ENCODE measurements at regions not wholly inside any gene's neighbourhood (a gene's known extent, or its start where the extent isn't known, plus 50 kb on each side); places are given as distances from the start of the nearest gene placed in this dataset.
A peak's percentile ranks its signal among the peaks of the same experiment; 100 is the strongest.

DNA sequence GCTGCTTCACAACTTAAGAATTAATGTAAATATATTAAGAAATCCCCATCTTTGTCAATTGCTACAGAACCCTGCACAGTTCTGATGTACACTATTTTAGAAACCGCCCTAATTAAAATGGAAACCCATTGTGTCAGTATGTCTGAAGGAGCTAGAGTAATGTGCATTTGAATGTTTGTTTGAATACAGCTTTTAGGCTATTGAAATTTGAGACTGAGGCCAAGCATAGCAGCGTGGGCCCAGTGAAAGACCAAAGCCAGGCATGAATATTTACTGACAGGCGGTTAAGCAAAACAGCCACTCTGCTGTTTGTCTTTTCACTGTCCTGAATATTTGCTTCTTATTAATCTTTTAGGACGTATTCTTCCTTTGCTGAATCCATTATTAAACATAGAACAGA is 252.3 kb downstream of the IZUMO3 start:
- intact Hi-C loops (cut with micrococcal nuclease): no loop called here
- Mint-ChIP-seq H3K36me3 (ENCODE audit: low read depth) (no peaks in the 10 kb centered on the region), H3K4me3 (no peak overlapping the region), H3K27me3 (no peaks in the 10 kb centered on the region), H3K27ac (no peak overlapping the region), H3K9me3 (peaks cover 24% of the 10 kb centered on the region), H3K4me1 (ENCODE audit: low read depth) (no peaks in the 10 kb centered on the region)
- ATAC-seq (no peak), DNase-seq (no peak)
- ChIA-PET POLR2A (no interaction called here), CTCF (no interaction called here)
- TF ChIP-seq, protein P1, sequence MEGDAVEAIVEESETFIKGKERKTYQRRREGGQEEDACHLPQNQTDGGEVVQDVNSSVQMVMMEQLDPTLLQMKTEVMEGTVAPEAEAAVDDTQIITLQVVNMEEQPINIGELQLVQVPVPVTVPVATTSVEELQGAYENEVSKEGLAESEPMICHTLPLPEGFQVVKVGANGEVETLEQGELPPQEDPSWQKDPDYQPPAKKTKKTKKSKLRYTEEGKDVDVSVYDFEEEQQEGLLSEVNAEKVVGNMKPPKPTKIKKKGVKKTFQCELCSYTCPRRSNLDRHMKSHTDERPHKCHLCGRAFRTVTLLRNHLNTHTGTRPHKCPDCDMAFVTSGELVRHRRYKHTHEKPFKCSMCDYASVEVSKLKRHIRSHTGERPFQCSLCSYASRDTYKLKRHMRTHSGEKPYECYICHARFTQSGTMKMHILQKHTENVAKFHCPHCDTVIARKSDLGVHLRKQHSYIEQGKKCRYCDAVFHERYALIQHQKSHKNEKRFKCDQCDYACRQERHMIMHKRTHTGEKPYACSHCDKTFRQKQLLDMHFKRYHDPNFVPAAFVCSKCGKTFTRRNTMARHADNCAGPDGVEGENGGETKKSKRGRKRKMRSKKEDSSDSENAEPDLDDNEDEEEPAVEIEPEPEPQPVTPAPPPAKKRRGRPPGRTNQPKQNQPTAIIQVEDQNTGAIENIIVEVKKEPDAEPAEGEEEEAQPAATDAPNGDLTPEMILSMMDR (IDR thresholded peaks at IDR 0.05): no peak

DNA sequence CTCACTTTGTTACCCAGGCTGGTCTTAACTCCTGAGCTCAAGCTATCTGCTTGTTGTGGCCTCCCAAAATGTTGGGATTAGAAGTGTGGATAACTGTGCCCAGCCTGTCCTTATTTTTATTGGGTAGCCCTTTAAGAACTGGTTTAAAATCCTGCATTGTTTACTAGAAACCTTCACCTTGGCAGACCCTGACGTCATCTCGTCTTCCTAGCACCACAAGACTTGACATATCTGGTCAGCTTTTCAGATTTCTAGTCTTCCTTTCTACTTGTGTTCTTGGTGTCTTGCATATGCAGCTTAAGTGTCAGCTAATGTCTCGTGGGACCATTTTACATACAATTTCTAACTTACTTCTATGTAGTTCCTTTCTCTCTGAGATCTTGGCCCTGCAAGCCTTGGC is 258.9 kb downstream of the IZUMO3 start:
- CTCF ChIA-PET: interaction anchor here (0.9 kb wide), 1 partner anchor 11 kb away, joined by 3 read pairs; no protein-coding TSS in a partner anchor
- Mint-ChIP-seq H3K36me3 (ENCODE audit: low read depth) (no peaks in the 10 kb centered on the region), H3K27ac (no peak overlapping the region), H3K27me3 (no peaks in the 10 kb centered on the region), H3K9me3 (peaks cover 18% of the 10 kb centered on the region), H3K4me1 (ENCODE audit: low read depth) (no peaks in the 10 kb centered on the region), H3K4me3 (no peak overlapping the region)
- intact Hi-C loops (cut with micrococcal nuclease): no loop called here
- POLR2A ChIA-PET: no interaction called here
- DNase-seq (no peak), ATAC-seq (no peak)
- TF ChIP-seq, protein P1 (IDR thresholded peaks at IDR 0.05): no peak

DNA sequence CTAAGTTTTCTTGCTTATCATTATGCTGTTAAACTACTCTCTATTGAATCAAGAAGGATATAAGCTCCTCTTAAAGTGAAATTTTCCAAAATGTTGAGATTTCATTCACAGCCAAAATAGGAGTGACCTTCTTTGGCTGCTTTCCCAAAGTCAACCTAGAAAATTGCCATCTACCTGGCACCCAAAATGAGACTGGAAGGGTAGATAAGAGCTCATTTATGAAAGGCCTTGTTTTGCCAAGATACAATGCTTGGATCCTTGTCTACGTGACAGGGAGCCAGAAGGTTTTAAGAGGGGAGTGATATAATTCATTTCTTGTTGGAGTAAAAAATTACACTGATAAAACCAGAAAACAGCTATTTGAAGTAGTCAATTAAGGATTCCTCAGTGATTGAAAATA is 287.1 kb downstream of the IZUMO3 start:
- intact Hi-C loops (cut with micrococcal nuclease): no loop called here
- Mint-ChIP-seq H3K27ac (no peak overlapping the region), H3K4me1 (ENCODE audit: low read depth) (no peaks in the 10 kb centered on the region), H3K4me3 (no peak overlapping the region), H3K27me3 (no peaks in the 10 kb centered on the region), H3K36me3 (ENCODE audit: low read depth) (no peaks in the 10 kb centered on the region), H3K9me3 (peaks cover 16% of the 10 kb centered on the region)
- ATAC-seq: no peak
- POLR2A ChIA-PET: no interaction called here
- TF ChIP-seq, protein P1 (IDR thresholded peaks at IDR 0.05): no peak
- CTCF ChIA-PET: no interaction called here
- no peak for DNase-seq

GRCh38 chr9:24257726-24258125 is 288.0 kb downstream of the IZUMO3 start:
- intact Hi-C loops (cut with micrococcal nuclease): no loop called here
- ATAC-seq (no peak), DNase-seq (no peak)
- CTCF ChIA-PET: no interaction called here
- H3K4me3 Mint-ChIP-seq: no peak overlapping the region
- no peaks in the 10 kb centered on the region for H3K36me3 Mint-ChIP-seq (ENCODE audit: low read depth)
- H3K27me3 Mint-ChIP-seq: no peaks in the 10 kb centered on the region
- POLR2A ChIA-PET: no interaction called here
- H3K27ac Mint-ChIP-seq: no peak overlapping the region
- H3K9me3 Mint-ChIP-seq: peaks cover 23% of the 10 kb centered on the region
- no peaks in the 10 kb centered on the region for H3K4me1 Mint-ChIP-seq (ENCODE audit: low read depth)
- TF ChIP-seq, protein P1 (IDR thresholded peaks at IDR 0.05): no peak

- no peak overlapping the region for H3K4me3 Mint-ChIP-seq
- no peaks in the 10 kb centered on the region for H3K36me3 Mint-ChIP-seq (ENCODE audit: low read depth)
- intact Hi-C loops (cut with micrococcal nuclease): no loop called here
- TF ChIP-seq, protein P1 (IDR thresholded peaks at IDR 0.05): peak; percentile 45
- H3K4me1 Mint-ChIP-seq (ENCODE audit: low read depth): no peaks in the 10 kb centered on the region
- H3K27me3 Mint-ChIP-seq: no peaks in the 10 kb centered on the region
- H3K9me3 Mint-ChIP-seq: peaks cover 22% of the 10 kb centered on the region
- ChIA-PET CTCF (no interaction called here), POLR2A (no interaction called here)
- H3K27ac Mint-ChIP-seq: no peak overlapping the region
- DNase-seq (no peak), ATAC-seq (no peak)
Measured at GRCh38 chr9:24245988-24246387, 299.7 kb downstream of the IZUMO3 start.
